ENCODE measurements at regions not wholly inside any gene's neighbourhood (a gene's known extent, or its start where the extent isn't known, plus 50 kb on each side); places are given as distances from the start of the nearest gene placed in this dataset.
"Not testable (repeated sequence)": the region's sequence is repeated elsewhere in the genome, so short reads cannot be mapped to it uniquely, and the experiment has no call there.

GRCh38 chr1:200496937-200497336 lies 87.1 kb upstream of the ZNF281 start:
- no peaks in the 10 kb centered on the region for H3K9me3 ChIP-seq (ENCODE audit: control insufficient read depth, low read length)
- H3K4me3 ChIP-seq (ENCODE audit: insufficient read depth, low read depth, low read length) = no peak overlapping the region
- no peaks in the 10 kb centered on the region for H3K36me3 ChIP-seq (ENCODE audit: control insufficient read depth, insufficient read depth, low read length)
- WGBS, 2 experiments = 93 to 97% methylated on average over 2 of the region's 2 CpGs
- H3K27ac ChIP-seq (ENCODE audit: insufficient read depth, low read depth, low read length, poor library complexity, severe bottlenecking) = no peak overlapping the region
- H3K27me3 ChIP-seq (ENCODE audit: control insufficient read depth, insufficient read depth, low read length, poor library complexity, severe bottlenecking) = no peaks in the 10 kb centered on the region
- H3K4me1 ChIP-seq (ENCODE audit: control insufficient read depth, insufficient read depth, low read length) = no peaks in the 10 kb centered on the region

- no peak overlapping the region for H3K4me3 ChIP-seq (ENCODE audit: insufficient read depth, low read depth, low read length)
- no peaks in the 10 kb centered on the region for H3K9me3 ChIP-seq (ENCODE audit: control insufficient read depth, low read length)
- no peaks in the 10 kb centered on the region for H3K27me3 ChIP-seq (ENCODE audit: control insufficient read depth, insufficient read depth, low read length, poor library complexity, severe bottlenecking)
- WGBS, 2 experiments = 100% methylated on average over 1 of the region's 1 CpG
- no peaks in the 10 kb centered on the region for H3K36me3 ChIP-seq (ENCODE audit: control insufficient read depth, insufficient read depth, low read length)
- no peak overlapping the region for H3K27ac ChIP-seq (ENCODE audit: insufficient read depth, low read depth, low read length, poor library complexity, severe bottlenecking)
- no peaks in the 10 kb centered on the region for H3K4me1 ChIP-seq (ENCODE audit: control insufficient read depth, insufficient read depth, low read length)
These were observed 86.1 kb upstream of the ZNF281 start for GRCh38 chr1:200495901-200496300.

- WGBS, 2 experiments = 86 to 88% methylated on average over 4 of the region's 4 CpGs
- Histone ChIP-seq H3K9me3 (ENCODE audit: control insufficient read depth, low read length) (no peaks in the 10 kb centered on the region), H3K36me3 (ENCODE audit: control insufficient read depth, insufficient read depth, low read length) (no peaks in the 10 kb centered on the region), H3K27ac (ENCODE audit: insufficient read depth, low read depth, low read length, poor library complexity, severe bottlenecking) (no peak overlapping the region), H3K27me3 (ENCODE audit: control insufficient read depth, insufficient read depth, low read length, poor library complexity, severe bottlenecking) (no peaks in the 10 kb centered on the region), H3K4me3 (ENCODE audit: insufficient read depth, low read depth, low read length) (no peak overlapping the region), H3K4me1 (ENCODE audit: control insufficient read depth, insufficient read depth, low read length) (no peaks in the 10 kb centered on the region)
These were observed 83.5 kb upstream of the ZNF281 start for GRCh38 chr1:200493344-200493743.

GRCh38 chr1:200491103-200491502 lies 81.3 kb upstream of the ZNF281 start:
- H3K36me3 ChIP-seq (ENCODE audit: control insufficient read depth, insufficient read depth, low read length) = no peaks in the 10 kb centered on the region
- H3K4me3 ChIP-seq (ENCODE audit: insufficient read depth, low read depth, low read length) = no peak overlapping the region
- H3K4me1 ChIP-seq (ENCODE audit: control insufficient read depth, insufficient read depth, low read length) = no peaks in the 10 kb centered on the region
- no peaks in the 10 kb centered on the region for H3K9me3 ChIP-seq (ENCODE audit: control insufficient read depth, low read length)
- WGBS, 2 experiments = no CpG with 5 or more reads among the region's 2 CpGs
- no peaks in the 10 kb centered on the region for H3K27me3 ChIP-seq (ENCODE audit: control insufficient read depth, insufficient read depth, low read length, poor library complexity, severe bottlenecking)
- H3K27ac ChIP-seq (ENCODE audit: insufficient read depth, low read depth, low read length, poor library complexity, severe bottlenecking) = no peak overlapping the region

GRCh38 chr1:200490183-200490582 lies 80.3 kb upstream of the ZNF281 start:
- Histone ChIP-seq H3K27ac (ENCODE audit: insufficient read depth, low read depth, low read length, poor library complexity, severe bottlenecking) (no peak overlapping the region), H3K9me3 (ENCODE audit: control insufficient read depth, low read length) (no peaks in the 10 kb centered on the region), H3K36me3 (ENCODE audit: control insufficient read depth, insufficient read depth, low read length) (no peaks in the 10 kb centered on the region), H3K4me3 (ENCODE audit: insufficient read depth, low read depth, low read length) (no peak overlapping the region), H3K27me3 (ENCODE audit: control insufficient read depth, insufficient read depth, low read length, poor library complexity, severe bottlenecking) (no peaks in the 10 kb centered on the region), H3K4me1 (ENCODE audit: control insufficient read depth, insufficient read depth, low read length) (no peaks in the 10 kb centered on the region)
- WGBS, 2 experiments = 93 to 94% methylated on average over 1 of the region's 1 CpG

- no peaks in the 10 kb centered on the region for H3K27me3 ChIP-seq (ENCODE audit: control insufficient read depth, insufficient read depth, low read length, poor library complexity, severe bottlenecking)
- no peaks in the 10 kb centered on the region for H3K9me3 ChIP-seq (ENCODE audit: control insufficient read depth, low read length)
- H3K27ac ChIP-seq (ENCODE audit: insufficient read depth, low read depth, low read length, poor library complexity, severe bottlenecking) = no peak overlapping the region
- H3K4me3 ChIP-seq (ENCODE audit: insufficient read depth, low read depth, low read length) = no peak overlapping the region
- H3K36me3 ChIP-seq (ENCODE audit: control insufficient read depth, insufficient read depth, low read length) = no peaks in the 10 kb centered on the region
- WGBS, 2 experiments = 36 to 37% methylated on average over 15 of the region's 15 CpGs
- no peaks in the 10 kb centered on the region for H3K4me1 ChIP-seq (ENCODE audit: control insufficient read depth, insufficient read depth, low read length)
These were observed 78.7 kb upstream of the ZNF281 start for GRCh38 chr1:200488375-200489165.

- 85 to 92% methylated on average over 5 of the region's 6 CpGs for WGBS, 2 experiments
These were observed 77.8 kb upstream of the ZNF281 start for GRCh38 chr1:200487650-200488049.

GRCh38 chr1:200486634-200487033 lies 76.8 kb upstream of the ZNF281 start:
- WGBS, 2 experiments = 89 to 95% methylated on average over 3 of the region's 3 CpGs
- H3K36me3 ChIP-seq (ENCODE audit: control insufficient read depth, insufficient read depth, low read length) = no peaks in the 10 kb centered on the region
- no peak overlapping the region for H3K27ac ChIP-seq (ENCODE audit: insufficient read depth, low read depth, low read length, poor library complexity, severe bottlenecking)
- no peaks in the 10 kb centered on the region for H3K27me3 ChIP-seq (ENCODE audit: control insufficient read depth, insufficient read depth, low read length, poor library complexity, severe bottlenecking)
- no peaks in the 10 kb centered on the region for H3K4me1 ChIP-seq (ENCODE audit: control insufficient read depth, insufficient read depth, low read length)
- no peak overlapping the region for H3K4me3 ChIP-seq (ENCODE audit: insufficient read depth, low read depth, low read length)
- H3K9me3 ChIP-seq (ENCODE audit: control insufficient read depth, low read length) = no peaks in the 10 kb centered on the region

More at GRCh38 chr1:200487650-200488049, 77.8 kb upstream of the ZNF281 start:
- Histone ChIP-seq H3K4me1 (ENCODE audit: control insufficient read depth, insufficient read depth, low read length) (no peaks in the 10 kb centered on the region), H3K4me3 (ENCODE audit: insufficient read depth, low read depth, low read length) (no peak overlapping the region), H3K9me3 (ENCODE audit: control insufficient read depth, low read length) (no peaks in the 10 kb centered on the region), H3K36me3 (ENCODE audit: control insufficient read depth, insufficient read depth, low read length) (no peaks in the 10 kb centered on the region), H3K27ac (ENCODE audit: insufficient read depth, low read depth, low read length, poor library complexity, severe bottlenecking) (no peak overlapping the region), H3K27me3 (ENCODE audit: control insufficient read depth, insufficient read depth, low read length, poor library complexity, severe bottlenecking) (no peaks in the 10 kb centered on the region)

- H3K27ac ChIP-seq (ENCODE audit: insufficient read depth, low read depth, low read length, poor library complexity, severe bottlenecking); H3K27me3 ChIP-seq (ENCODE audit: control insufficient read depth, insufficient read depth, low read length, poor library complexity, severe bottlenecking); H3K36me3 ChIP-seq (ENCODE audit: control insufficient read depth, insufficient read depth, low read length); H3K4me3 ChIP-seq (ENCODE audit: insufficient read depth, low read depth, low read length); H3K4me1 ChIP-seq (ENCODE audit: control insufficient read depth, insufficient read depth, low read length); H3K9me3 ChIP-seq (ENCODE audit: control insufficient read depth, low read length): not testable (repeated sequence)
- WGBS, 2 experiments = 87 to 93% methylated on average over 7 of the region's 7 CpGs
These were observed 74.7 kb upstream of the ZNF281 start for GRCh38 chr1:200484438-200484946.

GRCh38 chr1:200483491-200484143 lies 73.8 kb upstream of the ZNF281 start:
- Histone ChIP-seq H3K9me3 (ENCODE audit: control insufficient read depth, low read length) (no peaks in the 10 kb centered on the region), H3K36me3 (ENCODE audit: control insufficient read depth, insufficient read depth, low read length) (no peaks in the 10 kb centered on the region), H3K4me1 (ENCODE audit: control insufficient read depth, insufficient read depth, low read length) (no peaks in the 10 kb centered on the region), H3K27ac (ENCODE audit: insufficient read depth, low read depth, low read length, poor library complexity, severe bottlenecking) (no peak overlapping the region), H3K27me3 (ENCODE audit: control insufficient read depth, insufficient read depth, low read length, poor library complexity, severe bottlenecking) (no peaks in the 10 kb centered on the region), H3K4me3 (ENCODE audit: insufficient read depth, low read depth, low read length) (no peak overlapping the region)
- WGBS, 2 experiments = 49 to 50% methylated on average over 5 of the region's 5 CpGs
